ENCODE measurements at regions not wholly inside any gene's neighbourhood (a gene's known extent, or its start where the extent isn't known, plus 50 kb on each side); places are given as distances from the start of the nearest gene placed in this dataset.

- H3K9me3 Mint-ChIP-seq = no peaks in the 10 kb centered on the region
- H3K27ac Mint-ChIP-seq = no peak overlapping the region
- H3K4me1 Mint-ChIP-seq (ENCODE audit: low read depth) = no peaks in the 10 kb centered on the region
- no peak overlapping the region for H3K4me3 Mint-ChIP-seq
- no peaks in the 10 kb centered on the region for H3K36me3 Mint-ChIP-seq (ENCODE audit: low read depth)
- H3K27me3 Mint-ChIP-seq = peaks cover 3% of the 10 kb centered on the region
Observed at GRCh38 chr17:72344613-72345012, 223.8 kb downstream of the SOX9 start.

GRCh38 chr17:72345088-72345487 lies 224.3 kb downstream of the SOX9 start:
- Mint-ChIP-seq H3K36me3 (ENCODE audit: low read depth) (no peaks in the 10 kb centered on the region), H3K9me3 (no peaks in the 10 kb centered on the region), H3K27ac (no peak overlapping the region), H3K4me3 (no peak overlapping the region), H3K4me1 (ENCODE audit: low read depth) (no peaks in the 10 kb centered on the region), H3K27me3 (peaks cover 3% of the 10 kb centered on the region)

DNA sequence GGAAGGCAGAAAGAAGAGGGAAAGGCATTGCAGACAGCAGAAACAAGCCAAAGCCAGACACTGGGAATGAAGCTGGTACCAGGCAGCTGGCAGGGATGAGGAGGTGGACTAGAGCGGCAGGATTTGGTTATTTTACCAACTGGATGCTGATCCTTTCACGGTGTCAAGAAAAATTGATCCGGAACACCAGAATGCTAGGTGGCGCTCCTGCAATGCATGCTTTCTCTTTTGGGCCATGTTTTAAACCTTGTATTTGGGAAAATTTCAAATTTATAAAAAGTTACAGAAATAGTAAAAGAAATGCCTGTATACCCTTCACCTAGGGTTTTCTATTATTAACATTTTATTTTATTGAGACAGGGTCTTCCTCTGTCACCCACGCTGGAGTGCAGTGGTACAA lies 224.7 kb downstream of the SOX9 start:
- Mint-ChIP-seq H3K9me3 (no peaks in the 10 kb centered on the region), H3K4me3 (no peak overlapping the region), H3K4me1 (ENCODE audit: low read depth) (no peaks in the 10 kb centered on the region), H3K27me3 (peaks cover 3% of the 10 kb centered on the region), H3K36me3 (ENCODE audit: low read depth) (no peaks in the 10 kb centered on the region), H3K27ac (no peak overlapping the region)

GRCh38 chr17:72346306-72346705 lies 225.5 kb downstream of the SOX9 start:
- Mint-ChIP-seq H3K27ac (no peak overlapping the region), H3K36me3 (ENCODE audit: low read depth) (no peaks in the 10 kb centered on the region), H3K4me3 (no peak overlapping the region), H3K27me3 (peaks cover 3% of the 10 kb centered on the region), H3K4me1 (ENCODE audit: low read depth) (no peaks in the 10 kb centered on the region), H3K9me3 (no peaks in the 10 kb centered on the region)

GRCh38 chr17:72349011-72349410 lies 228.2 kb downstream of the SOX9 start:
- H3K36me3 Mint-ChIP-seq (ENCODE audit: low read depth) = no peaks in the 10 kb centered on the region
- peaks cover 6% of the 10 kb centered on the region for H3K9me3 Mint-ChIP-seq
- H3K4me1 Mint-ChIP-seq (ENCODE audit: low read depth) = no peaks in the 10 kb centered on the region
- no peaks in the 10 kb centered on the region for H3K27me3 Mint-ChIP-seq
- no peak overlapping the region for H3K4me3 Mint-ChIP-seq
- no peak overlapping the region for H3K27ac Mint-ChIP-seq

- H3K4me1 Mint-ChIP-seq (ENCODE audit: low read depth) = no peaks in the 10 kb centered on the region
- no peaks in the 10 kb centered on the region for H3K36me3 Mint-ChIP-seq (ENCODE audit: low read depth)
- no peak overlapping the region for H3K4me3 Mint-ChIP-seq
- H3K9me3 Mint-ChIP-seq = peaks cover 10% of the 10 kb centered on the region
- no peaks in the 10 kb centered on the region for H3K27me3 Mint-ChIP-seq
- H3K27ac Mint-ChIP-seq = no peak overlapping the region
Observed at GRCh38 chr17:72349491-72349995, 228.7 kb downstream of the SOX9 start.

DNA sequence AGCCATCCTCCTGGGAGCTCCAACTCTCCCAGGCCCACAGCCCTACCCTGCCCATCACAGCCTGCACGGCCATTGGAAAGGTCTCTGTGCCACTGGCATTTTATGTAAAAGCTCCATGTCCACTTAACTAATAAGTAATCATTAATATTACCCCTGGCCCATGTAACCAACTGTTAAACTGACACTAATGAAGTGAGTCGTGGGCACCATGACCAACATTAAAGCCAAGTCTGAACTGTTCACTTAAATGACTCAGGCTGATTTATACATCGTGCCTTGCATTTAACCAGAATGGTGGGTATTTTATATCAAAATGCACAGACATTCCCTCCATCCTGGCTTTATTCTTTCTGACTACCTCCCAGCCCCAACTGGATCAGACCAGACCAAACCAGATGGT lies 229.3 kb downstream of the SOX9 start:
- Mint-ChIP-seq H3K36me3 (ENCODE audit: low read depth) (no peaks in the 10 kb centered on the region), H3K9me3 (peaks cover 10% of the 10 kb centered on the region), H3K4me3 (no peak overlapping the region), H3K27me3 (no peaks in the 10 kb centered on the region), H3K4me1 (ENCODE audit: low read depth) (no peaks in the 10 kb centered on the region), H3K27ac (no peak overlapping the region)

- Mint-ChIP-seq H3K4me1 (ENCODE audit: low read depth) (no peaks in the 10 kb centered on the region), H3K36me3 (ENCODE audit: low read depth) (no peaks in the 10 kb centered on the region), H3K27me3 (no peaks in the 10 kb centered on the region), H3K27ac (no peak overlapping the region), H3K4me3 (no peak overlapping the region), H3K9me3 (peaks cover 18% of the 10 kb centered on the region)
Observed at GRCh38 chr17:72351365-72351764, 230.5 kb downstream of the SOX9 start.

- H3K36me3 Mint-ChIP-seq (ENCODE audit: low read depth) = no peaks in the 10 kb centered on the region
- no peaks in the 10 kb centered on the region for H3K27me3 Mint-ChIP-seq
- no peak overlapping the region for H3K4me3 Mint-ChIP-seq
- peaks cover 18% of the 10 kb centered on the region for H3K9me3 Mint-ChIP-seq
- no peak overlapping the region for H3K27ac Mint-ChIP-seq
- no peaks in the 10 kb centered on the region for H3K4me1 Mint-ChIP-seq (ENCODE audit: low read depth)
Observed at GRCh38 chr17:72351884-72352346, 231.1 kb downstream of the SOX9 start.

DNA sequence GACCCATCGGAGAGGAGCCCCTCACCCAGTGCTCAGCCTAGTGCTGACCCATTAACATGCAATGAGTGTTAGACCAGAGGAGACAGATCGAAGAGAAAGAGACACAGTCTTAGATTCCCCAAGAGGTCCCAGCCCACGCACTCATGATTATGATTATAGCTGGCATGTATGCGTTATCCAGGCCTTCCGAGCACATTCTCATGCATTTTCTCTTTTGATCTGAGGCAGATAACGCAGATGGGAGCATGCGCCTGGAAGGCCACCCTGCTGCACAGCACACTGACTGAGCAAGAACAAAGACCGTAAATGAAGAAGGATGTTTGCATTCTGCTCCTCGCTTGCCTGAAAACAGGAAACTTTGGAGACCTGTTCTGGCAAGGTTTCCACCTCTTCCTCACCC lies 232.7 kb downstream of the SOX9 start:
- Mint-ChIP-seq H3K27me3 (no peaks in the 10 kb centered on the region), H3K36me3 (ENCODE audit: low read depth) (no peaks in the 10 kb centered on the region), H3K4me3 (no peak overlapping the region), H3K27ac (no peak overlapping the region), H3K4me1 (ENCODE audit: low read depth) (no peaks in the 10 kb centered on the region), H3K9me3 (peaks cover 18% of the 10 kb centered on the region)

DNA sequence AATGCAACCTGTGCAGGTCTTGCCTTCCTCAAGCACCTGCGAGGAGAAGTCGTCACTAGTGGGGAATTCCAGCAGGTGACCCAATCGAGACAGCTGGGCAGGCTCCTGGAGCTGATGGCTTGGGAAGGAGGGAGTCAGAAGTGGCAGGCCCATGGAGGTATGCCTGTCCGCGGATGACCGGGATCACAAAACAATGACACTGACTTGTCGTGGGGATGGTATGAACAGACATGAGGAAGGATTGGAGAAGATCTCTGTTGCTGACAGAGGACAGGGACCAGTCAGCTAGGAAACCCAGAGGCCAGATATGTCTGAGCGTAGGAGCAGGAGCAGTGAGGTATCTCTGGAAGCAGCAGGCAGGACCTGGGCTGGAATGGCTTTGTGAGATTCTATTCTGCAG lies 233.3 kb downstream of the SOX9 start:
- peaks cover 18% of the 10 kb centered on the region for H3K9me3 Mint-ChIP-seq
- no peaks in the 10 kb centered on the region for H3K36me3 Mint-ChIP-seq (ENCODE audit: low read depth)
- H3K27ac Mint-ChIP-seq = no peak overlapping the region
- H3K4me1 Mint-ChIP-seq (ENCODE audit: low read depth) = no peaks in the 10 kb centered on the region
- H3K4me3 Mint-ChIP-seq = no peak overlapping the region
- H3K27me3 Mint-ChIP-seq = no peaks in the 10 kb centered on the region

DNA sequence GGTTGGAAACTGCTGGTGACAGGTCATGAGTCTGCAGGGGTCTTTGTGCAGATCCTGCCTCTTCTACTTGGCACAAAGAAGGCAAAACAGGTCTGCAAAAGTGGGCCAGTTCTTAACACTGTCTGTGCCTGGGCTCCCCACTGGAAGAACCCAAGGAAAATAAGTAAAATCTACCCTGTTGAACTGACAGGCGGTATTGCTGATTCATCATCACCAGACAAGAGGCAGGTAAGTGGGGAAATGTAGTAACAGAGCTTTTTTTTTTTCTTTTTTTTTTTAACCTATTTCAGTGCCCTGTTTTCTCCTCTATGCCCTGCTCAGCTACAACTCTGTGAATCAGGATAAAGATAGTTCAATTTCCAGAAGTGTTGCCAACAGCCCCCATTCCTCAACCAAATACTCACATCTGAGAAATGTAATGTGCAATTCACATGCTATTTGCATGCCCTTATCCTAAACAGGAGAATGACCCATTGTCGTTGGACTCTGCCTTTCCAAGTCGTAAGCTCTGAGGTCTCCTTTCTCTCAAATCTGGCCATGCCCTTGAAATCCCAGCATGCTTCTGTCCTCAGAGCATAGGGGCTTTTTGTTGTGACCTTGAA lies 237.0 kb downstream of the SOX9 start:
- Mint-ChIP-seq H3K36me3 (ENCODE audit: low read depth) (no peaks in the 10 kb centered on the region), H3K4me3 (no peak overlapping the region), H3K4me1 (ENCODE audit: low read depth) (no peaks in the 10 kb centered on the region), H3K27ac (no peak overlapping the region), H3K9me3 (peaks cover 18% of the 10 kb centered on the region), H3K27me3 (no peaks in the 10 kb centered on the region)

GRCh38 chr17:72358465-72358864 lies 237.6 kb downstream of the SOX9 start:
- H3K27me3 Mint-ChIP-seq = no peaks in the 10 kb centered on the region
- no peak overlapping the region for H3K4me3 Mint-ChIP-seq
- H3K27ac Mint-ChIP-seq = no peak overlapping the region
- H3K4me1 Mint-ChIP-seq (ENCODE audit: low read depth) = no peaks in the 10 kb centered on the region
- H3K9me3 Mint-ChIP-seq = peaks cover 15% of the 10 kb centered on the region
- H3K36me3 Mint-ChIP-seq (ENCODE audit: low read depth) = no peaks in the 10 kb centered on the region

DNA sequence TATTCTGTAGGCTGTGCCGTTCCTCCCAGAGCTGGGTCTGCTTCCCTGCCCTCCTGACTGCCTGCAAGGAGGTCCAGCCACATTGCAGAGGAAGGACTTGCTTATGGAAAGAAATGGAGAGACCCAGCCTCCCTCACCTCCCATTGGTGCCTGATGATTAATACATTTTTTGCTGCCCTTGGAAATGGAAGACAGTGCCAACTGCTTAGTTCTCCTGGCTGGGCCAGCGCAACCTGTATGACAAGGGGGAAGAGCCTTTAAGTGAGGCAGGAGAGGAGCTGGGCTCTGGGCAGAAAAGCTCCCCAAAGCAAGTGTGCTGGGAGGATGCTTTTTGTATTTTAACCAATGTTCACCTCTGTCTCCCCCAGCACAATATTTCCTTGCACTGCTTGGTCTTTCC lies 238.5 kb downstream of the SOX9 start:
- Mint-ChIP-seq H3K9me3 (peaks cover 9% of the 10 kb centered on the region), H3K27ac (no peak overlapping the region), H3K27me3 (no peaks in the 10 kb centered on the region), H3K4me3 (no peak overlapping the region), H3K36me3 (ENCODE audit: low read depth) (no peaks in the 10 kb centered on the region), H3K4me1 (ENCODE audit: low read depth) (no peaks in the 10 kb centered on the region)

GRCh38 chr17:72359811-72360210 lies 239.0 kb downstream of the SOX9 start:
- H3K4me3 Mint-ChIP-seq = no peak overlapping the region
- H3K27ac Mint-ChIP-seq = no peak overlapping the region
- H3K27me3 Mint-ChIP-seq = no peaks in the 10 kb centered on the region
- H3K9me3 Mint-ChIP-seq = peaks cover 8% of the 10 kb centered on the region
- H3K4me1 Mint-ChIP-seq (ENCODE audit: low read depth) = no peaks in the 10 kb centered on the region
- H3K36me3 Mint-ChIP-seq (ENCODE audit: low read depth) = no peaks in the 10 kb centered on the region

DNA sequence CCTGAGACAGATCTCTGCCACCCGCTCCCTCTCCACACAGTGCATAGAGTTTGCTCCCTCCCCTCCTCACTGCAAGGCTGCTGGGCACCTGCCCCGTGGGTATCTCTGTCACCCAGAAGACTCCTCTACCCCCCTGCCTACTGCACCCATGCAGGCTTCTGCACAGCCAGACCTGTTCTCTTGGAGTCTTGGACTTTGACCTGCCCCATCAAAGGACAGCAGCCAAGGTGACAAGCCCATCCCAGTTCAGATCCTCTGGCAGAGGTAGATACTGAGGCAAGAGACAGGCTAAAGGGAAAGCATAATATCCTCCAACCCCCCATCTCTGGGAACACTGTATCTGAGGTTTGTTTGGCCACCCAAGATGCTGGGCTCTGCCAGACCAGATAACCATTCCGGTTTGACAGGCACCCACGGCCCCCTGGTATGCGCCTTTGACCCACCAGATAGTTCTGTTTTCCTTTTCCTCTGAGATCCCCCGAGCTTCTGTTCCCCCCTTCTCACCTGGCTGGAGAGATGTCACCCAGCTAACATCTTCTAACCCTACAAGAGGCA lies 239.6 kb downstream of the SOX9 start:
- no peak overlapping the region for H3K27ac Mint-ChIP-seq
- H3K9me3 Mint-ChIP-seq = peaks cover 8% of the 10 kb centered on the region
- no peaks in the 10 kb centered on the region for H3K27me3 Mint-ChIP-seq
- no peaks in the 10 kb centered on the region for H3K36me3 Mint-ChIP-seq (ENCODE audit: low read depth)
- no peak overlapping the region for H3K4me3 Mint-ChIP-seq
- H3K4me1 Mint-ChIP-seq (ENCODE audit: low read depth) = no peaks in the 10 kb centered on the region
